Midbrain (tissue), 1 donor: ENCODE measurements at regions not wholly inside any gene's neighbourhood (a gene's known extent, or its start where the extent isn't known, plus 50 kb on each side); places are given as distances from the start of the nearest gene placed in this dataset.
"Not testable (repeated sequence)": the region's sequence is repeated elsewhere in the genome, so short reads cannot be mapped to it uniquely, and the experiment has no call there.

Experiments used
- DNase-seq: peaks from one replicate; lab custom pipeline; 2025; lab: John Stamatoyannopoulos, UW

GRCh38 chr3:71926262-71926600, 141.3 kb upstream of the PROK2 start:
- DNase-seq: no peak

GRCh38 chr3:71925511-71926261, 140.7 kb upstream of the PROK2 start:
- DNase-seq: not testable (repeated sequence)

- no peak for DNase-seq
These were observed 139.8 kb upstream of the PROK2 start for GRCh38 chr3:71924721-71925120.

- DNase-seq: no peak
These were observed 136.1 kb upstream of the PROK2 start for GRCh38 chr3:71921036-71921435.

- no peak for DNase-seq
These were observed 134.6 kb upstream of the PROK2 start for GRCh38 chr3:71919572-71919971.

GRCh38 chr3:71917545-71917944, 132.6 kb upstream of the PROK2 start:
- DNase-seq: no peak

GRCh38 chr3:71916747-71917369, 131.9 kb upstream of the PROK2 start:
- DNase-seq: no peak

GRCh38 chr3:71912839-71913495, 128.0 kb upstream of the PROK2 start:
- DNase-seq: no peak

- DNase-seq: no peak
These were observed 125.2 kb upstream of the PROK2 start for GRCh38 chr3:71910108-71910507.

- DNase-seq: no peak
These were observed 123.0 kb upstream of the PROK2 start for GRCh38 chr3:71907996-71908395.

- no peak for DNase-seq
These were observed 122.0 kb upstream of the PROK2 start for GRCh38 chr3:71906976-71907375.

- peak; percentile 14 for DNase-seq
These were observed 120.5 kb upstream of the PROK2 start for GRCh38 chr3:71905426-71905825.

GRCh38 chr3:71903936-71904335, 119.0 kb upstream of the PROK2 start:
- no peak for DNase-seq

- no peak for DNase-seq
These were observed 118.2 kb upstream of the PROK2 start for GRCh38 chr3:71903112-71903495.

- no peak for DNase-seq
These were observed 117.5 kb upstream of the PROK2 start for GRCh38 chr3:71902258-71903111.

GRCh38 chr3:71901645-71902044, 116.7 kb upstream of the PROK2 start:
- DNase-seq: no peak

- DNase-seq: no peak
These were observed 115.1 kb upstream of the PROK2 start for GRCh38 chr3:71900057-71900456.

GRCh38 chr3:71896751-71897150, 111.8 kb upstream of the PROK2 start:
- DNase-seq: no peak

GRCh38 chr3:71893702-71894479, 108.9 kb upstream of the PROK2 start:
- no peak for DNase-seq

- DNase-seq: no peak
These were observed 108.2 kb upstream of the PROK2 start for GRCh38 chr3:71893122-71893521.

GRCh38 chr3:71891483-71891882, 106.5 kb upstream of the PROK2 start:
- DNase-seq: no peak
